ENCODE measurements at regions not wholly inside any gene's neighbourhood (a gene's known extent, or its start where the extent isn't known, plus 50 kb on each side); places are given as distances from the start of the nearest gene placed in this dataset.

DNA sequence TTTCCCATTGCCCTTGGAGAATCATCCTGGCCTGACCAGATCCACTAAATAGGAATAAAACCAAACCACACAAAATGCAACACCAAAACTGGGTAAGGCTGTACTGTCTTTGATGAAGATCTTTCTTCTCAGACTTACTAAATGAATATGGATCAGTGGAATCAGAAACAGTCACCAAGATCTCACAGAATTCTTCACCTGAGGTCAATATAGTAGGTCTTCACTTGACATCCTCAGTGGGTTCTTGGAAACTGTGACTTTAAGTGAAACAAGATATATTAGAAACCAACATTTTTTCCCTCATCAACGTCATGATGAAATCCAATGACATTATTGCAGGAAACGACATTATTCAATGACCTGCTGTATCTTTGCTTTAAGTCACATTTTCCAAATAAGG, 526.2 kb downstream of the FUT8 start:
- TF ChIP-seq ARNTL (CRISPR knock-in tag; IDR thresholded peaks at IDR 0.05; ENCODE audit: borderline replicate concordance, low read depth) (no peak), CSDC2 (CRISPR knock-in tag; IDR thresholded peaks at IDR 0.05) (no peak), ZFP3 (CRISPR knock-in tag; IDR thresholded peaks at IDR 0.05) (no peak), OSR1 (CRISPR knock-in tag; IDR thresholded peaks at IDR 0.05) (no peak), RARB (CRISPR knock-in tag; IDR thresholded peaks at IDR 0.05) (no peak), ZFP30 (CRISPR knock-in tag; IDR thresholded peaks at IDR 0.05) (no peak), ZNF8 (CRISPR knock-in tag; IDR thresholded peaks at IDR 0.05) (no peak), ESRRG (CRISPR knock-in tag; IDR thresholded peaks at IDR 0.05) (no peak), ZC3H10 (CRISPR knock-in tag; IDR thresholded peaks at IDR 0.05) (no peak), PPARA (CRISPR knock-in tag; IDR thresholded peaks at IDR 0.05; ENCODE audit: borderline replicate concordance) (no peak)
- TF ChIP-seq, protein P1, sequence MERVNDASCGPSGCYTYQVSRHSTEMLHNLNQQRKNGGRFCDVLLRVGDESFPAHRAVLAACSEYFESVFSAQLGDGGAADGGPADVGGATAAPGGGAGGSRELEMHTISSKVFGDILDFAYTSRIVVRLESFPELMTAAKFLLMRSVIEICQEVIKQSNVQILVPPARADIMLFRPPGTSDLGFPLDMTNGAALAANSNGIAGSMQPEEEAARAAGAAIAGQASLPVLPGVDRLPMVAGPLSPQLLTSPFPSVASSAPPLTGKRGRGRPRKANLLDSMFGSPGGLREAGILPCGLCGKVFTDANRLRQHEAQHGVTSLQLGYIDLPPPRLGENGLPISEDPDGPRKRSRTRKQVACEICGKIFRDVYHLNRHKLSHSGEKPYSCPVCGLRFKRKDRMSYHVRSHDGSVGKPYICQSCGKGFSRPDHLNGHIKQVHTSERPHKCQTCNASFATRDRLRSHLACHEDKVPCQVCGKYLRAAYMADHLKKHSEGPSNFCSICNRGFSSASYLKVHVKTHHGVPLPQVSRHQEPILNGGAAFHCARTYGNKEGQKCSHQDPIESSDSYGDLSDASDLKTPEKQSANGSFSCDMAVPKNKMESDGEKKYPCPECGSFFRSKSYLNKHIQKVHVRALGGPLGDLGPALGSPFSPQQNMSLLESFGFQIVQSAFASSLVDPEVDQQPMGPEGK (CRISPR knock-in tag; IDR thresholded peaks at IDR 0.05; ENCODE audit: borderline replicate concordance), result no peak
- TF ChIP-seq, protein P2, sequence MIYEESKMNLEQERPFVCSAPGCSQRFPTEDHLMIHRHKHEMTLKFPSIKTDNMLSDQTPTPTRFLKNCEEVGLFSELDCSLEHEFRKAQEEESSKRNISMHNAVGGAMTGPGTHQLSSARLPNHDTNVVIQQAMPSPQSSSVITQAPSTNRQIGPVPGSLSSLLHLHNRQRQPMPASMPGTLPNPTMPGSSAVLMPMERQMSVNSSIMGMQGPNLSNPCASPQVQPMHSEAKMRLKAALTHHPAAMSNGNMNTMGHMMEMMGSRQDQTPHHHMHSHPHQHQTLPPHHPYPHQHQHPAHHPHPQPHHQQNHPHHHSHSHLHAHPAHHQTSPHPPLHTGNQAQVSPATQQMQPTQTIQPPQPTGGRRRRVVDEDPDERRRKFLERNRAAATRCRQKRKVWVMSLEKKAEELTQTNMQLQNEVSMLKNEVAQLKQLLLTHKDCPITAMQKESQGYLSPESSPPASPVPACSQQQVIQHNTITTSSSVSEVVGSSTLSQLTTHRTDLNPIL (CRISPR knock-in tag; IDR thresholded peaks at IDR 0.05; ENCODE audit: low read depth), result no peak
- TF ChIP-seq, protein P3, sequence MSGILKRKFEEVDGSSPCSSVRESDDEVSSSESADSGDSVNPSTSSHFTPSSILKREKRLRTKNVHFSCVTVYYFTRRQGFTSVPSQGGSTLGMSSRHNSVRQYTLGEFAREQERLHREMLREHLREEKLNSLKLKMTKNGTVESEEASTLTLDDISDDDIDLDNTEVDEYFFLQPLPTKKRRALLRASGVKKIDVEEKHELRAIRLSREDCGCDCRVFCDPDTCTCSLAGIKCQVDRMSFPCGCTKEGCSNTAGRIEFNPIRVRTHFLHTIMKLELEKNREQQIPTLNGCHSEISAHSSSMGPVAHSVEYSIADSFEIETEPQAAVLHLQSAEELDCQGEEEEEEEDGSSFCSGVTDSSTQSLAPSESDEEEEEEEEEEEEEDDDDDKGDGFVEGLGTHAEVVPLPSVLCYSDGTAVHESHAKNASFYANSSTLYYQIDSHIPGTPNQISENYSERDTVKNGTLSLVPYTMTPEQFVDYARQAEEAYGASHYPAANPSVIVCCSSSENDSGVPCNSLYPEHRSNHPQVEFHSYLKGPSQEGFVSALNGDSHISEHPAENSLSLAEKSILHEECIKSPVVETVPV (CRISPR knock-in tag; IDR thresholded peaks at IDR 0.05), result no peak

All from SK-N-SH treated with all-trans-retinoic acid at 6 μM for 48 hours (cell line).